ENCODE measurements at regions not wholly inside any gene's neighbourhood (a gene's known extent, or its start where the extent isn't known, plus 50 kb on each side); places are given as distances from the start of the nearest gene placed in this dataset.
A peak's percentile ranks its signal among the peaks of the same experiment; 100 is the strongest.

- no peak for DNase-seq
Measured at GRCh38 chr6:14927398-14927797, 318.5 kb upstream of the JARID2 start.

GRCh38 chr6:14929291-14929690 is 316.6 kb upstream of the JARID2 start:
- DNase-seq: no peak

DNA sequence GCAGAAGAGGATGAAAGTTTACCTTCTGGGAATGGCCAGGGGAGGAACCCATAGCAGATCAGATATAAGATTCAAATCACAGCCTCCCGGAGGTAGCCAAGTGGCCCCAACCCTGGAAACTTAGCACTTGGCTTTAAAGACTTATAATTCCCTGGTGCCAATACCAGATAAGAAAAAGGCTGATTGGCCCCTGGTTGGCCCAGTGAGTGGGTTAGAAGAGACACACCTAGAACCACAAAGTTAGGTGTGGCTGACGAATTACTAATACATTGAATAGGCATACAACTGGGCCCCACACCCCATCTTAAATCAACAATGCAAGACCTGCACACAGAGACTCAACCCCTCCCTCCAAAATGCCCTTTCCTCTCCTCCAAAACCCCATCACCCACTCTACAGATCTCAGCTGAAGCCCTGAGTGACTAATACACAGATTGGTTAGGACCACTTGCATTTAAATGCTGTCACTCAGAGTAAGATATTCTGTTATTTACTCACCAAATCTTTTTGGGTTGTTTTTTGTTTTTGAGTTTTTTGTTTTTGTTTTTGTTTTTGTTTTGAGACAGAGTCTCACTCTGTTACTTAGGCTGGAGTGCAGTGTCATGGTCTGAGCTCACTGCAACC is 315.4 kb upstream of the JARID2 start:
- DNase-seq: no peak

DNA sequence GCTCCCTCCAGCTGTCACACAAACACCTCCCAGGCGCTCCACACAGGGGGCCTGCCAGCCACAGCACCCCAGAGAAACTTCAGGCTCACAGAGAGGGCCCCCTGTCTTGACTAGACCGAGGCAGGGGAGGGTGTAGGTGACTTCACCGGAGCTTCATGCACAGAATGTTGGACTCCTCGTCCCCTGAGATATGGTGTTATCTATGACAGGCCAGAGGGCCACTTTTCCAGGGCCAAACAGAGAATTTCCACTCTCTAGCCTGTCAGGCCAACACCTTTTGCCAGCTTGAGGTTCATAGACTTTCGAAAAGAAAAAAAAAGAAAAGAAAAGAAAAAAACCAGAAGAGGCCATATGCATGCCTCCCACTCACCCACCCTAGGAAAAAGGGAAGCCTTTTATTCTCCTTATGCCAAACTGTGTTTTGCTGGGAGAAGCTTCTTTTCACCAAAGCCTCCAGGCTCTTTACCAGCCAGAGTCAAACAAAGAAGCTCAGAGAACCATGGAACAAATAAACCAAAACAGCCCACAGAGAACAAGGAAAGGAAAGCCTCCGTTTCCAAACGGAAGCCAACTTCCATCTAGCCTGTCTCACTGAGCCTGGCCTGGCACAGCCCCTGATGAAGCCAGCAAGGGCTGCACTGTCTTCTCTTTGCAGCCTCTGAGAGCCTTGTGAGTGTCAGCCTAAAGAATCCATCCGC is 313.2 kb upstream of the JARID2 start:
- no peak for DNase-seq

DNA sequence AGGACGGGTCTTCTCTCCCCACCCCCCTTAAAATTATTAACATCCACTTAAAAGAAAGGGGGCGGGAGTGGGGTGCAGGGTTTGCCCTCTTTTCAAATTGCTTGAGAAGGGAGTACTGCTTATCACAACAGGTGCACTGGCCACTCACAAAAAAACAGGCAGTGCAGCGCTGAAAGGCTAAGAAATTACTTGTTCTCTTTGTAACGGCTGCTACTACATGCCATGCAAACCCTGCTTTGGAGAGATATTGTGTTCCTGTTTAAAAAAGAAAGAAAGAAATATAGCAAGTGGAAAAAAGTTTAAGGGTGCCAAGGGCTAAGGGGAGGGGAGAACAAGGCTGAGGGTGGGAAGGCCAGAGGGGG is 312.7 kb upstream of the JARID2 start:
- no peak for DNase-seq

DNA sequence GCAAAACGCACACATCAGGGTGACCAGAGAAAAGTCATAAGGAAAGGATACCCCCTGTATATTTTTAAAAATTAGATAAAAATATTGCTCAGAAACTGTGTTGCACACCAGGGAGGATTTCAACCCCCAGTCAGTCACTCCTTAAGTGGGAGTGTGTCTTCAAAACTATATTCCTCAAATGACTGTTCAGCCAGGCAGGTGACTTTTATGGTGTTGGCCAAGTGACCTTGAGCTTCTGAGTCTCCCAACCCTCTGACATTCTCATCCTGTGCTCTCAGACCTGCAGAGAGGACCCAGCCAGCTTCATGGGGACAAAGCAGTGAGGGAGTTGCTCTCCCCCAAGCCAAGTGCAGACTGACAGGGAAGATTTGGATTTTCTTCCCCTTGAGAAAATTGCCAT is 311.9 kb upstream of the JARID2 start:
- no peak for DNase-seq

DNA sequence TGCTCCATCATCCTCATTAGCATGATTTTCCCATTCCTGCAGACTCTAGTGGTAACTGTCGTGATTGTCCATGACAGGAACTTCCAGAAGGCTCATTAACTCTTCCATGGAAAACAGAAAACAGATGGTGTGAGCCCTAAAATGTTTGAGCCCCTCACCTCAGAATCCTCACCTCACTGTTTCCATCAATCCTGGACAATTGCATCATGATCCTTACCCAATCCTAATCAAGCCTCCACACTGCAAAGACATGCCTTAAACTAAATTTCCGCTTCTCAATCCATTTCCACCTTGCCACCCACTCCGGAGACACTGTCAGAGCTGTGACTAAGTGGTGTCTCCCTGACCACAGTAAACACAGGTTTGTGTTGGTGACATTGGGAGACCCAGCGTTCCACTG is 311.0 kb upstream of the JARID2 start:
- DNase-seq: no peak

DNA sequence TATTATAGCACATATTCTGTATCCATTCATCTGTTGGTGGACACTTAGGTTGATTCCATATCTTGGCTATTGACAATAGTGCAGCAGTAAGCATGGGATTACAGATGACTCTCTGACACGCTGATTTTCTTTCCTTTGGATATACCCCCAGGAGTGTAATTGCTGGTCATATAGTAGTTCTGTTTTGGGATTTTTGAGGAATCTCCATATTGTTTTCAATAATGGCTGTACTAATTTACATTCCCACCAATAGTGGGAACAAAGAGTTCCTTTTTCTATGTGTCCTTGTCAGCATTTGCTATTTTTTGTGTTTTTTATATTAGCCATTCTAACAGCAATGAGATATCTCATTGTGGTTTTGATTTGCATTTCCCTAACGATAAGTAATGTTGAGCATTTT is 309.0 kb upstream of the JARID2 start:
- DNase-seq: no peak

- peak in 1 of 2 experiments; percentile 17 for DNase-seq
Measured at GRCh38 chr6:14943116-14943515, 302.8 kb upstream of the JARID2 start.

DNA sequence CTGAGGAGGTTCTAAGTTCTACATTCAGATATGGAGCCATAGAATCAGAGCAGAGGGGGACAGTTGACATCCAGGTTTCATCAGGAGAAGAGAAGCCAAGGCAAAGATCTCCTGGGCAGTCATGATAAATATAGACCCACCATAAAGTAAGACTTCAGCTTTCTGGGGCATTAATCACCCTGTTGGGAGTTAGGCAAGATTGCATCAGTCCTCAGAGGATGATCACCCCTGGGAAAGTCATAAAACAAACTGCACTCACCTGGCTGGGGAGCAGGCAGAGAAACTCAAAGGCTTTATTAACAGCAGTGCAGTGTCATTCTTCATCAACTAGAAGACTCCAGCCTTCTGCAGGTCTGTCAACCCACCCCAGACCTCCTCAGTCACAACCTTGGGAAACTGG is 301.3 kb upstream of the JARID2 start:
- no peak for DNase-seq

DNA sequence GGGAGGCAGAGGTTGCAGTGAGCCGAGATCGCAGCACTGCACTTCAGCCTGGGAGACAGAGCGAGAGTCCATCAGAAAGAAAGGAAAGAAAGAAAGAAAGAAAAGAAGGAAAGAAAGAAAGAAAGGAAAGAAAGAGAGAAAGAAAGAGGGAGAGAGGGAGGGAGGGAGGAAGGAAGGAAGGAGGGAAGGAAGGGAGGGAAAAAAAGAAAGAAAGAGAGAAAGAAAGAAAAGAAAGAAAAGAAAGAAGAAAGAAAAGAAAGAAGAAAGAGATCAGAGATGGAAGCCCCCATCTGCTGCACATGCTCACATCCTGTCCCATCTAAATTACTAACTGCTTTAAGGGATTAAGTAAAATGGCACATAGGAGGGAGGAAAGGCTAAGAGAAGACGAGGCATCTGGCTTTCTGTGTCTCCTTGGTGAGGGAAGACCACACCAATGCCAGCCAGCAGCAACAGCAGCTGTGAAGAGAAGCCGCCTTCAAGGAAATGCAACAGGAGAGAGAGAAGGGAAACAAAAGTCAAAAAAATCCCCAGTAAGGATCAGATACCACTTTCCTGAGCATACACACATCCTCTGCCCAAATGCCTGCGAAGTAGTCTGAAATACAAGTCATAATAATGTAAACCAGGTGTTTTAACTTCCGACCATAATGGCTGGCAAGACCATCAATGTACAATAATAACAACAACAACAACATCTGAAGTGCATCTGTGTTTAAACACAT is 300.2 kb upstream of the JARID2 start:
- DNase-seq: no peak

DNA sequence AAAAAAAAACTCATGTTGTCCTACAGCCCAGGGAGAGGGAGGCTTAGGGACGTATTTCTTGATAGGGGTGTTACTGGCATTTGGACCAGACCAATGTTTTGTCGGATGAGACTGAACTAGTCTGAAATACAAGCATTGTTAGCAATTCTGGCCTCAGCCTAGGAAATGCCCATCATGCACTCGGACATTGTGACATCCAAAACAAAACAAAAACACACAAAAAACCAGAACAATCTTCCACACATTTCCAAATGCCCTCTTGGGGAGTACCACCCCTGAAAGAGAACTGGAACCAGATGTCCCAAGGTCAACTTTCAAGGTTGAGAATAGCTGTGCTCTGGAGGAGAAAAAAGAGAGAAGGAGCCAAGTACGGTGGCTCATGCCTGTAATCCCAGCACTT is 299.1 kb upstream of the JARID2 start:
- DNase-seq: no peak

DNA sequence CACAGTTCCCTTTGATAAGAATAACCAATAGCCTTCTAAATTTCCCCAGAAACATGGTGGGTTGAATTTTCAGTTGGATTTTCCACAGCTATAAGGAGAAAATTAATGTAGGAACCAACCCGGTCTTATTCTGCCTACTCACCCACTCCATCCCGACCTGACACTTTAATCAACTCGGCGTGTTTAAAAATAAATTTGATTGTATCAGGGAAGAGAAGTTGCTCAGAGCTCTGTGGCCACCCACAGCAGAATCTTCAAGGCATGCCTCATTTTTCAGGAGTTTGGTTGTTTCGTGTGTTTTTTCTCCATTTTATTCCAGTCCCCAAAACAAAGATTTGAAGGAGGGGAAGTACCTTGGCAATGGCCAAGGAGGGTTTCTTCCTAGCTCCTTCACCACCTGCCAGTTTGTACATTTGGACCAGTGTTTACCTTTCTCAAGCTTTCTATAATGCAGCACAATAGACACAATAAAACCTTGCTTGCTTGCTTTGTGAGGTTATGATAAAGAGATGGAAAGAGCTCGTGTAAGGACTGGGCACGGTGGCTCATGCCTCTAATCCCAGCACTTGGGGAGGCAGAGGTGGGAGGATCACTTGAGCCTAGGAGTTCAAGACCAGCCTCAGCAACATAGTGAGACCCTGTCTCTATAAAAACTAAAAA is 297.2 kb upstream of the JARID2 start:
- DNase-seq: no peak

DNA sequence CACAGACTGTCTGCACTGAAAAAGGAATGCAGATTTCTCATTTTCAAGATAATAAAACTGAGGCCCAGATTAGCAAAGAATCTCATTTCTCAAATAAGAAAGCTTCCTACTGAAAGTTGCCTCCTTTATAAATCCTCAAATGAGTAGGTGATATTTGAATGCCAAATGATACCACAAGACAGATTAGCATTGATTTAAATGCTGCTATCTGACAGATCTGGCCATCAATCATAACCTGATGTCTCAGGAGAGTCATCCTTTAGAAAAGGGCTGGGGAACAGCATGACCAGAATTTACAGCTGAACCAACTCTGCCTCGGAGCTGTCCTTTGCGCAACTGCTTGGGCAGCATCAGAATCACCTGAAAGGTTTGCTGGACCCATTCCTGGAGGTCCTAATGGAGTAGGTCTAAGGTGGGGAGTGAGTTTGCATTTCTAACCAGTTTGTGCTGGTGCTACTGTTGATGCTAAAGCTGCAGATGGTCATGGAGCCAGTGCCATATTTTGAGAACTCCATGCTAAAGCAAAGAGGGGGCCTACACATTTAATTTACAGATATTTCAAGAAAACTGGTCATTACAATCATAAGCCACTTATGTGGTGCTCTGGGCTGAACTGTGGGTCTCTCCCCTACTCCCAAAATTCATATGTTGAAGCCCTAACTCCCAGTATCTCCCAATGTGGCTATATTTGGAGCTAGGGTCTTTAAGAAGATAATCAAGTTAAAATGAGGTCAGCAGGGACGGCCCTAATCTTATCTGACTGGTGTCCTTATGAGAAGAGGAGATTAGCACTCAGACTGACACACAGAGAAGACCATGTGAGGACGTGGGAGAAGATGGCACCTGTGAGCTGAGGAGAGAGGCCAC is 295.5 kb upstream of the JARID2 start:
- DNase-seq: no peak

GRCh38 chr6:14950970-14951276 is 294.9 kb upstream of the JARID2 start:
- DNase-seq: no peak

- no peak for DNase-seq
Measured at GRCh38 chr6:14951704-14952103, 294.2 kb upstream of the JARID2 start.

- DNase-seq: no peak
Measured at GRCh38 chr6:14953836-14954235, 292.0 kb upstream of the JARID2 start.

DNA sequence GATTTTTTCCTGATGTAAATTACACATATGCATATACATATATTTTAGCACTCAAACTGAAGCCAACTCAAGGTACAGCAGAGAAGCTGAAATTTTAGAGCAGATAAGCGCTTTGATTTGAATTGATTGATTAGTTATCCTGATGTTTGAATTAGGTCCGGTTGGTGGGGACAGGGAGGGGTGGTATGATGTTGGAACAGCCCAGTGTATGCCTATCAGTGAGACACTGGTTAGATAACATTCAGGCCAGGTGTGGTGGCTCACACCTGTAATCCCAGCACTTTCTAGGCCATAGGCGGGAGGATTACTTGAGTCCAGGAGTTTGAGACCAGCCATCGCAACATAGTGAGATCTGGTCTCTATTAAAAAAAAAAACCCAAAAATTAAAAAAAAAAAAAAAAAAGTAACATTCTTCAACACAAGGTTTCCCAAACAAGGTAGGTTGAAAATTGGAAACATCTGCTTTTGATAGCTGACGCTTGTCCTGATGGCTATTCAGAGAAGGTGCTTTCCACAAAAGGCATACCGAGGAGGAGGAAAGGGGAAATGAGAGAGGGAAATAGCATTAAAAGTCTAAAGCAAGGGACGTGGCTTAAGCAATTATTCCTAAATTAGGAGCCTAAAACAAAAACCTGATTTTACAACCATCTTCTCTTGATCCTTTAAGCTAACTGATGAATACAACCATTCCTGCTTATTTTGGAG is 288.4 kb upstream of the JARID2 start:
- no peak for DNase-seq

- no peak for DNase-seq
Measured at GRCh38 chr6:14959324-14959885, 286.5 kb upstream of the JARID2 start.

GRCh38 chr6:14964556-14965270 is 281.2 kb upstream of the JARID2 start:
- DNase-seq: no peak

- DNase-seq: no peak
Measured at GRCh38 chr6:14965424-14966075, 280.3 kb upstream of the JARID2 start.

Data from NCI-H187 (cell line).